ENCODE measurements at regions not wholly inside any gene's neighbourhood (a gene's known extent, or its start where the extent isn't known, plus 50 kb on each side); places are given as distances from the start of the nearest gene placed in this dataset.
A peak's percentile ranks its signal among the peaks of the same experiment; 100 is the strongest.

- Histone ChIP-seq H3K79me2 (ENCODE audit: low read depth) (no peaks in the 10 kb centered on the region), H3K9me2 (ENCODE audit: insufficient read depth) (no peaks in the 10 kb centered on the region), H3K4me2 (no peak overlapping the region), H3K27ac (no peak overlapping the region), H3K36me3 (ENCODE audit: low read depth) (no peaks in the 10 kb centered on the region), H3K9me3 (ENCODE audit: insufficient read depth, low read depth) (peaks cover under 1% of the 10 kb centered on the region; the same call in 1 of the 2 replicates), H4K20me1 (ENCODE audit: insufficient read depth) (no peaks in the 10 kb centered on the region), H3K27me3 (ENCODE audit: insufficient read depth, low read depth) (no peaks in the 10 kb centered on the region), H3F3A (ENCODE audit: insufficient read depth, low read depth) (0 out of 2 replicates have a peak, but pooled peaks cover 5% of the 10 kb centered on the region), H3K4me3 (no peak overlapping the region), H2AFZ (no peak overlapping the region), H3K4me1 (replicated peaks; ENCODE audit: insufficient read depth) (peaks cover 6% of the 10 kb centered on the region; the same call in 1 of the 2 replicates)
- ChIA-PET POLR2A (ENCODE audit: unreplicated experiment) (no interaction called here), CTCF (no interaction called here)
- TF ChIP-seq EZH2 (IDR thresholded peaks at IDR 0.05; ENCODE audit: low read depth): no peak
- TF ChIP-seq CTCF (conservative IDR thresholded peaks at IDR 0.05): no peak
- intact Hi-C loops (cut with micrococcal nuclease; ENCODE audit: unreplicated experiment): no loop called here
- no peak for DNase-seq
- no TSS peak for BruUV-seq (replicated peaks)
Observed at GRCh38 chr2:11054783-11055678, 100.2 kb upstream of the SLC66A3 start.

GRCh38 chr2:11055679-11056215 lies 99.5 kb upstream of the SLC66A3 start:
- 0 out of 2 replicates have a peak, but pooled peaks cover 5% of the 10 kb centered on the region for H3F3A ChIP-seq (ENCODE audit: insufficient read depth, low read depth)
- H3K4me3 ChIP-seq: no peak overlapping the region
- no peak for DNase-seq
- ChIA-PET POLR2A (ENCODE audit: unreplicated experiment) (no interaction called here), CTCF (interaction anchor here (0.5 kb wide), 1 partner anchor 312 kb away, joined by 5 read pairs; no protein-coding TSS in a partner anchor)
- H4K20me1 ChIP-seq (ENCODE audit: insufficient read depth): no peaks in the 10 kb centered on the region
- BruUV-seq (replicated peaks): no TSS peak
- TF ChIP-seq CTCF (conservative IDR thresholded peaks at IDR 0.05) (no peak), EZH2 (IDR thresholded peaks at IDR 0.05; ENCODE audit: low read depth) (no peak)
- no peaks in the 10 kb centered on the region for H3K27me3 ChIP-seq (ENCODE audit: insufficient read depth, low read depth)
- H3K9me3 ChIP-seq (ENCODE audit: insufficient read depth, low read depth): peaks cover 8% of the 10 kb centered on the region; the same call in 1 of the 2 replicates
- peaks cover 6% of the 10 kb centered on the region; the same call in 1 of the 2 replicates for H3K4me1 ChIP-seq (replicated peaks; ENCODE audit: insufficient read depth)
- H3K4me2 ChIP-seq: no peak overlapping the region
- no peaks in the 10 kb centered on the region for H3K79me2 ChIP-seq (ENCODE audit: low read depth)
- intact Hi-C loops (cut with micrococcal nuclease; ENCODE audit: unreplicated experiment): no loop called here
- H3K9me2 ChIP-seq (ENCODE audit: insufficient read depth): no peaks in the 10 kb centered on the region
- H3K36me3 ChIP-seq (ENCODE audit: low read depth): no peaks in the 10 kb centered on the region
- no peak overlapping the region for H3K27ac ChIP-seq
- no peak overlapping the region for H2AFZ ChIP-seq

GRCh38 chr2:11056614-11057013 lies 98.7 kb upstream of the SLC66A3 start:
- H3K4me2 ChIP-seq: peak overlapping the region; percentile 19
- peak; percentile 35 to 82 for DNase-seq

More at GRCh38 chr2:11056614-11057013, 98.7 kb upstream of the SLC66A3 start:
- Histone ChIP-seq H3K4me1 (replicated peaks; ENCODE audit: insufficient read depth) (peaks cover 6% of the 10 kb centered on the region; the same call in 1 of the 2 replicates), H3K9me2 (ENCODE audit: insufficient read depth) (no peaks in the 10 kb centered on the region), H3K27ac (no peak overlapping the region), H4K20me1 (ENCODE audit: insufficient read depth) (no peaks in the 10 kb centered on the region), H2AFZ (no peak overlapping the region), H3F3A (ENCODE audit: insufficient read depth, low read depth) (0 out of 2 replicates have a peak, but pooled peaks cover 5% of the 10 kb centered on the region), H3K36me3 (ENCODE audit: low read depth) (no peaks in the 10 kb centered on the region), H3K4me3 (no peak overlapping the region), H3K9me3 (ENCODE audit: insufficient read depth, low read depth) (peaks cover 13% of the 10 kb centered on the region), H3K79me2 (ENCODE audit: low read depth) (no peaks in the 10 kb centered on the region), H3K27me3 (ENCODE audit: insufficient read depth, low read depth) (no peaks in the 10 kb centered on the region)
- TF ChIP-seq CTCF (conservative IDR thresholded peaks at IDR 0.05) (no peak), EZH2 (IDR thresholded peaks at IDR 0.05; ENCODE audit: low read depth) (no peak)
- BruUV-seq (replicated peaks): no TSS peak
- ChIA-PET CTCF (interaction anchor here (0.7 kb wide), 1 partner anchor 1779 kb away, joined by 12 read pairs; no protein-coding TSS in a partner anchor), POLR2A (ENCODE audit: unreplicated experiment) (no interaction called here)
- intact Hi-C loops (cut with micrococcal nuclease; ENCODE audit: unreplicated experiment): no loop called here
